Gastroesophageal sphincter (tissue), 3 donors: ENCODE measurements at regions not wholly inside any gene's neighbourhood (a gene's known extent, or its start where the extent isn't known, plus 50 kb on each side); places are given as distances from the start of the nearest gene placed in this dataset.

Source experiments
- POLR2A ChIP-seq, 2 donors: fragments of 450-650 bp; IDR thresholded peaks; one replicate each; pipeline ENCODE4 v1.6.1; 2017; ENCODE audit warnings: antibody characterized with exemption in 2 of 2, mild to moderate bottlenecking in 2 of 2, moderate library complexity in 1 of 2
- POLR2AphosphoS5 ChIP-seq: sonication (generic); formaldehyde crosslinking; IDR thresholded peaks from one replicate; pipeline ENCODE4 v1.6.1; 2017; ENCODE audit warnings: antibody characterized with exemption
- TF ChIP-seq, protein P1 (sequence below), 4 experiments: fragments of 200-600 bp in 2 of 4; fragments of 450-650 bp in 2 of 4; sonication (generic) in 1 of 4; IDR thresholded peaks; one replicate each; pipeline ENCODE4 v1.5.1; 2017 to 2019; ENCODE audit warnings: antibody characterized with exemption in 4 of 4, mild to moderate bottlenecking in 2 of 4, moderate library complexity in 2 of 4

DNA sequence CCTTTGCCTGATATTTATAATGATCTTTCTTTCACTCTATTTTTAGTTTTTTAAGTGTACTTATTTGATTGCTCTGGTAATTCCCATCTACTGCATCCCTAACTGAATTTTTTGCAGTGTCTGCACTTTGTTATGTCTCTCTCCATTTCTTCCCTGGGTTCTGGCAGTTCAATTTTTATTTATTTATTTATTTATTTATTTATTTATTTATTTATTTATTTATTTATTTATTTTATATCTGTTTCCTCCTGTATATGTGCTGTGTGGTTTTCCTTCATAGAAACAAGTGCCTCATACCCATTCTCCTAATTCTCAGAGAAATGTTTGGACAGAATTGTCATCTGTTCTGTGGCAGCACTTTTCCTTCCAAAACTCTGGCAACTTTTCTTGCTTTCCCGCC, 2370.8 kb upstream of the WWC1 start:
- TF ChIP-seq POLR2A (IDR thresholded peaks at IDR 0.05) (no peak), POLR2AphosphoS5 (no peak)
- TF ChIP-seq, protein P1, sequence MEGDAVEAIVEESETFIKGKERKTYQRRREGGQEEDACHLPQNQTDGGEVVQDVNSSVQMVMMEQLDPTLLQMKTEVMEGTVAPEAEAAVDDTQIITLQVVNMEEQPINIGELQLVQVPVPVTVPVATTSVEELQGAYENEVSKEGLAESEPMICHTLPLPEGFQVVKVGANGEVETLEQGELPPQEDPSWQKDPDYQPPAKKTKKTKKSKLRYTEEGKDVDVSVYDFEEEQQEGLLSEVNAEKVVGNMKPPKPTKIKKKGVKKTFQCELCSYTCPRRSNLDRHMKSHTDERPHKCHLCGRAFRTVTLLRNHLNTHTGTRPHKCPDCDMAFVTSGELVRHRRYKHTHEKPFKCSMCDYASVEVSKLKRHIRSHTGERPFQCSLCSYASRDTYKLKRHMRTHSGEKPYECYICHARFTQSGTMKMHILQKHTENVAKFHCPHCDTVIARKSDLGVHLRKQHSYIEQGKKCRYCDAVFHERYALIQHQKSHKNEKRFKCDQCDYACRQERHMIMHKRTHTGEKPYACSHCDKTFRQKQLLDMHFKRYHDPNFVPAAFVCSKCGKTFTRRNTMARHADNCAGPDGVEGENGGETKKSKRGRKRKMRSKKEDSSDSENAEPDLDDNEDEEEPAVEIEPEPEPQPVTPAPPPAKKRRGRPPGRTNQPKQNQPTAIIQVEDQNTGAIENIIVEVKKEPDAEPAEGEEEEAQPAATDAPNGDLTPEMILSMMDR (IDR thresholded peaks at IDR 0.05), result no peak
